ENCODE measurements at regions not wholly inside any gene's neighbourhood (a gene's known extent, or its start where the extent isn't known, plus 50 kb on each side); places are given as distances from the start of the nearest gene placed in this dataset.
A peak's percentile ranks its signal among the peaks of the same experiment; 100 is the strongest.

GRCh38 chr12:107263980-107264379 lies 170.6 kb upstream of the CRY1 start (continued):
- TF ChIP-seq DEAF1 (CRISPR knock-in tag; IDR thresholded peaks at IDR 0.05): no peak

GRCh38 chr12:107264667-107265066 lies 171.3 kb upstream of the CRY1 start:
- no peaks in the 10 kb centered on the region for H3K4me1 ChIP-seq (replicated peaks in 1 of 2; ENCODE audit: control insufficient read depth in 2 of 2, insufficient read depth in 2 of 2, low read length in 2 of 2)
- H3K9ac ChIP-seq (ENCODE audit: insufficient read depth in 1 of 2, low read depth in 2 of 2, low read length in 2 of 2): no peak overlapping the region
- intact Hi-C loops (cut with micrococcal nuclease) (no loop called here), in situ Hi-C loops (cut with MboI) (no loop called here)
- ATAC-seq (no peak), FAIRE-seq (no peak), DNase-seq (ENCODE audit: extremely low read depth in 1 of 4, low spot score in 3 of 4) (no peak)
- H3K9me3 ChIP-seq (replicated peaks; ENCODE audit: control insufficient read depth, insufficient read depth, low read depth, low read length): no peaks in the 10 kb centered on the region
- ChIA-PET POLR2A (no interaction called here), CTCF (ENCODE audit: low intra/inter-chr PET ratio) (no interaction called here)
- no peaks in the 10 kb centered on the region for H4K20me1 ChIP-seq (replicated peaks; ENCODE audit: control insufficient read depth, insufficient read depth, low read length)
- H3K27ac ChIP-seq (ENCODE audit: extremely low read depth, low read depth, low read length): no peak overlapping the region
- no peaks in the 10 kb centered on the region for H3K79me2 ChIP-seq (ENCODE audit: control insufficient read depth, insufficient read depth, low read length)
- H3K9me1 ChIP-seq (ENCODE audit: control insufficient read depth, insufficient read depth, low read length): no peaks in the 10 kb centered on the region
- H3K4me3 ChIP-seq: no peak overlapping the region
- TF ChIP-seq KAT8 (IDR thresholded peaks at IDR 0.05; ENCODE audit: low read depth) (no peak), ELK3 (CRISPR knock-in tag; IDR thresholded peaks at IDR 0.05) (no peak), MEIS2 (IDR thresholded peaks at IDR 0.05; ENCODE audit: partially characterized antibody) (peak; percentile 11), CGGBP1 (CRISPR knock-in tag; IDR thresholded peaks at IDR 0.05) (no peak), C11orf30 (IDR thresholded peaks at IDR 0.05; ENCODE audit: low read depth) (no peak), RBFOX2 (IDR thresholded peaks at IDR 0.05; ENCODE audit: low read depth, low read length) (no peak), ZNF79 (CRISPR knock-in tag; IDR thresholded peaks at IDR 0.05; ENCODE audit: low read depth) (no peak), TAF1 (IDR thresholded peaks at IDR 0.05; ENCODE audit: control insufficient read depth, extremely low read depth, insufficient read depth, low read length, severe bottlenecking) (no peak)
- H2AFZ ChIP-seq (ENCODE audit: low read depth, low read length): no peak overlapping the region
- WGBS (ENCODE audit: insufficient coverage, low coverage, missing lambda C conversion rate): 3% methylated on average over 4 of the region's 7 CpGs
- H3K36me3 ChIP-seq (ENCODE audit: control insufficient read depth, insufficient read depth, low read length): no peaks in the 10 kb centered on the region
- H3K27me3 ChIP-seq (ENCODE audit: control insufficient read depth in 2 of 2, insufficient read depth in 2 of 2, low read length in 2 of 2): peaks cover 0 to 5% of the 10 kb centered on the region in 2 experiments; a peak in 1 of 5 replicates
- H3K4me2 ChIP-seq (ENCODE audit: insufficient read depth, low read length): no peak overlapping the region
- no TSS peak for BruUV-seq (replicated peaks)
